ENCODE measurements at regions not wholly inside any gene's neighbourhood (a gene's known extent, or its start where the extent isn't known, plus 50 kb on each side); places are given as distances from the start of the nearest gene placed in this dataset.

DNA sequence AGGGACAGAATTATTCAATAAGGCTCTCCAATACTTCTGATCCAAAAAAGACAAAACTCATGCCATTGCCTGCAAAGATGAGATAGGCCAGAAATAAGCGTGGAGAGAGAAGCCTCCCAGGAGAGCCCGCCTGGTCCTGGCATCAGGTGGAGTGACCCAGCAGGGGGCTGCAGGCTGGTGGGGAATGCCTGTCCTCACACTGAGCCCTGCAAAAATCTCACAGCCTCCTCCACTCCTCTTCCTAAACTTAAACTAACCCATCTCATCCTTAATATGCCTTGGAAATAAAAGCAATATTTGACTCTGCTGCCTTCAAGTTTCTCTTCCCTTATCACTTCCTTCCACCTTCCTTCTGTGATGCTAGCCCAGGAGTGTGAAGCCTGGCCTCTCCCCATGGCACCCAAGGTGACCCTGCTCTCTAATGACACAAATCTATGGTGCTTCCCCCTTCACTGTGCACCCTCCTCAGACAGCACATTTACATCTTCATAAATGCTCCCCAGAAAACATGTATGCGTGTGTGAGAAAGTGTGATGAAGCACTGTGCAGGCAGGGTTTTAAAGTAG lies 218.4 kb downstream of the ANAPC1 start:
- no peaks in the 10 kb centered on the region for H3K9me3 ChIP-seq
- no peaks in the 10 kb centered on the region for H3K27me3 ChIP-seq
- no peak for TF ChIP-seq POLR2A (IDR thresholded peaks at IDR 0.05)
- TF ChIP-seq, protein P1, sequence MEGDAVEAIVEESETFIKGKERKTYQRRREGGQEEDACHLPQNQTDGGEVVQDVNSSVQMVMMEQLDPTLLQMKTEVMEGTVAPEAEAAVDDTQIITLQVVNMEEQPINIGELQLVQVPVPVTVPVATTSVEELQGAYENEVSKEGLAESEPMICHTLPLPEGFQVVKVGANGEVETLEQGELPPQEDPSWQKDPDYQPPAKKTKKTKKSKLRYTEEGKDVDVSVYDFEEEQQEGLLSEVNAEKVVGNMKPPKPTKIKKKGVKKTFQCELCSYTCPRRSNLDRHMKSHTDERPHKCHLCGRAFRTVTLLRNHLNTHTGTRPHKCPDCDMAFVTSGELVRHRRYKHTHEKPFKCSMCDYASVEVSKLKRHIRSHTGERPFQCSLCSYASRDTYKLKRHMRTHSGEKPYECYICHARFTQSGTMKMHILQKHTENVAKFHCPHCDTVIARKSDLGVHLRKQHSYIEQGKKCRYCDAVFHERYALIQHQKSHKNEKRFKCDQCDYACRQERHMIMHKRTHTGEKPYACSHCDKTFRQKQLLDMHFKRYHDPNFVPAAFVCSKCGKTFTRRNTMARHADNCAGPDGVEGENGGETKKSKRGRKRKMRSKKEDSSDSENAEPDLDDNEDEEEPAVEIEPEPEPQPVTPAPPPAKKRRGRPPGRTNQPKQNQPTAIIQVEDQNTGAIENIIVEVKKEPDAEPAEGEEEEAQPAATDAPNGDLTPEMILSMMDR (IDR thresholded peaks at IDR 0.05) = no peak
- 100% methylated on average over 3 of the region's 3 CpGs for WGBS, 2 donors
- peaks cover 7 to 28% (median 19%) of the 10 kb centered on the region in 3 donors for H3K4me1 ChIP-seq
- H3K27ac ChIP-seq = no peak overlapping the region
- no peak overlapping the region for H3K4me3 ChIP-seq
- DNase-seq = no peak
- intact Hi-C loops (cut with DNase I) = no loop called here
- H3K36me3 ChIP-seq = no peaks in the 10 kb centered on the region

DNA sequence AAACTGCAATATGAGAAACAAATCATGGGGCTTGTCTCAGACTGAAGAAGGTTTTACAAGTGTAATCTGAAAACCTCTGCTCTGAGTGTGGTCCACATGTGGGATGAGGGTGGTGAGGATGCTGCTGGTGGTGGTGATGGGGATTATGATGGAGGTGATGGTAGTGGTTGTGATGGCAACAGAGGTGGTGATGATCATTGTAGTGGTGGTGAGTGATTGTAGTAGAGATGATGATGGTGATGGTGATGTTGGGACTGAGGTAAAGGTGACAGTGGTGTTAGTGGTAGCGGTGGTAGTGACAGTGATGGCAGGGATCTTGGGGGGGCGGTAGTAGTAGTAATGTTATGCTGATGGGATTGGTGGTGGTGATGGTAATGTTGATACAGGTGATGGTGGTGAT lies 217.8 kb downstream of the ANAPC1 start:
- TF ChIP-seq, protein P1 (IDR thresholded peaks at IDR 0.05) = no peak
- no peak for TF ChIP-seq POLR2A (IDR thresholded peaks at IDR 0.05)
- DNase-seq = no peak
- Histone ChIP-seq H3K4me1 (peaks cover 7 to 26% (median 19%) of the 10 kb centered on the region in 3 donors), H3K9me3 (no peaks in the 10 kb centered on the region), H3K4me3 (no peak overlapping the region), H3K27me3 (no peaks in the 10 kb centered on the region), H3K36me3 (no peaks in the 10 kb centered on the region), H3K27ac (no peak overlapping the region)
- intact Hi-C loops (cut with DNase I) = no loop called here
- WGBS, 2 donors = 96 to 98% methylated on average over 2 of the region's 2 CpGs

DNA sequence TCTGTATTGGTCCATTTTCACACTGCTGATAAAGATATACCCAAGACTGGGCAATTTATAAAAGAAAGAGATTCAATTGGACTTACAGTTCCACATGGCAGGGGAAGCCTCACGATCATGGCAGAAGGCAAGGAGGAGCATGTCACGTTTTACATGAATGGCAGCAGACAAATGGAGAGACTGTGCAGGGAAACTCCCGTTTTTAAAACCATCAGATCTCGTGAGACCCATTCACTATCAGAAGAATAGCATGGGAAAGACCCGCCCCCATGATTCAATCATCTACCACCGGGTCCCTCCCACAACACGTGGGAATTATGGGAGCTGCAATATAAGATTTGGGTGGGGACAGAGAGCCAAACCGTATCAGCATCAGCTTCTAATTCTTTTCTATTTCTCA lies 217.0 kb downstream of the ANAPC1 start:
- intact Hi-C loops (cut with DNase I) = no loop called here
- WGBS, 2 donors = 75 to 76% methylated on average over 8 of the region's 8 CpGs
- DNase-seq = no peak

DNA sequence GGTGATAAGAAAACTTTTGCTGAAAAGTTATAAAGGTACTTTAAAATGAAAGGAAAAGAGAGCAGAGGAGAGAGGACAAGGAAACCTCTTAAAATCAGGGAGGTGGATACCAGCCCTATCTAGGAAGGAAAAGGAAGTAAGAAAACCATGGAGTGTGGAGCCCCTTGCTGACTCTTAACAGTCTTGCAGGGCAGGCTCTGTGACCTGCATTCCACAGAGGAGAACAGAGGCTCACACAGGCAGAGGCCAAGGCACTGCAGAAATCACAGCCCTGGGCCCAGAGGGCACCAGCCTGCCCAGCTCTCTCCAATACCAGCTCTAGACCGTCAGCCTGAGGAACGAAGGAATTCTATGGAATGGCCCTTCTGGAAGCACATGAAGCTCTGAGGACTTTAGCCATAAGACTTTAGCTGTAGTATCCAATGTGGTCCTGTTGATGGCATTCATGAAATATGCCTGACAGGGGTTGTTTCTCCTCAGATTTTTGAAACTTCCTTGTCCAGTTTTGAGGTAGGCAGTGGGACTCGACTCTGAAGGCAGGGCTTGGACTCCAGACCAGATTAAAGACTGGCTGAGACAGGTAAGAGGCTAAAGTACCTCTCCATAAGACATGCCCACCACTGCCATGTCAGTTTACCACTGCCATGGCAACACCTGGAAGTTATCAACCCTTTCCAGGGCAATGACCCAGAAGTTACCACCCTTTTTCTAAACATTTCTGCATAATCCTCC lies 216.3 kb downstream of the ANAPC1 start:
- Histone ChIP-seq H3K9me3 (no peaks in the 10 kb centered on the region), H3K36me3 (no peaks in the 10 kb centered on the region), H3K27ac (no peak overlapping the region), H3K27me3 (no peaks in the 10 kb centered on the region), H3K4me3 (no peak overlapping the region), H3K4me1 (peaks cover 3 to 10% (median 7%) of the 10 kb centered on the region in 3 donors)
- no peak for TF ChIP-seq POLR2A (IDR thresholded peaks at IDR 0.05)
- TF ChIP-seq, protein P1 (IDR thresholded peaks at IDR 0.05) = peak in 5 of 6 experiments; percentile 21 to 49 (median 31)
- no peak for DNase-seq
- WGBS, 2 donors = 68 to 93% methylated on average over 2 to 3 of the region's 3 CpGs
- intact Hi-C loops (cut with DNase I) = no loop called here

More for the DNA sequence above, 217.0 kb downstream of the ANAPC1 start:
- no peaks in the 10 kb centered on the region for H3K36me3 ChIP-seq
- H3K27ac ChIP-seq = no peak overlapping the region
- no peaks in the 10 kb centered on the region for H3K9me3 ChIP-seq
- peaks cover 7 to 17% (median 14%) of the 10 kb centered on the region in 3 donors for H3K4me1 ChIP-seq
- H3K4me3 ChIP-seq = no peak overlapping the region
- H3K27me3 ChIP-seq = no peaks in the 10 kb centered on the region
- TF ChIP-seq, protein P1 (IDR thresholded peaks at IDR 0.05) = no peak
- TF ChIP-seq POLR2A (IDR thresholded peaks at IDR 0.05) = no peak

DNA sequence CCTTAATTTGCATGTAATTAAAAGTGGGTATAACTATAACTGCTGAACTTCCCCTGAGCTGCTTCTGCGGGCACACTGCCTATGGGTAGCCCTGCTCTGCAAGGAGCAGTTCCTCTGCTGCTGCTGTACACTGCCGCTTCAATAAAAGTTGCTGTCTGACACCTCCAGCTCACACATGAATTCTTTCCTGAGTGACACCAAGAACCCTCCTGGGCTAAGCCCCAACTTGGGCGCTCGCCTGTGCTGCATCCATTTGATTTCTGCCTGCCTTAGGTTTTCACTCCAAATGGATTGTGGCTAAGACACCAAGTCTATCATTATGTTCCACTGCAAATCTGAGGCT lies 215.7 kb downstream of the ANAPC1 start:
- DNase-seq = no peak

More for the DNA sequence above, 215.7 kb downstream of the ANAPC1 start:
- 88 to 100% methylated on average over 2 to 4 of the region's 4 CpGs for WGBS, 2 donors
- H3K4me3 ChIP-seq = no peak overlapping the region
- no peaks in the 10 kb centered on the region for H3K36me3 ChIP-seq
- peaks cover 0 to 5% (median 2%) of the 10 kb centered on the region in 3 donors for H3K4me1 ChIP-seq
- no peak for TF ChIP-seq POLR2A (IDR thresholded peaks at IDR 0.05)
- TF ChIP-seq, protein P1 (IDR thresholded peaks at IDR 0.05) = no peak
- no peaks in the 10 kb centered on the region for H3K9me3 ChIP-seq
- intact Hi-C loops (cut with DNase I) = no loop called here
- no peak overlapping the region for H3K27ac ChIP-seq
- H3K27me3 ChIP-seq = no peaks in the 10 kb centered on the region

Measured in esophagus squamous epithelium (tissue), 5 donors.